ENCODE measurements at regions not wholly inside any gene's neighbourhood (a gene's known extent, or its start where the extent isn't known, plus 50 kb on each side); places are given as distances from the start of the nearest gene placed in this dataset.
"Not testable (repeated sequence)": the region's sequence is repeated elsewhere in the genome, so short reads cannot be mapped to it uniquely, and the experiment has no call there.

DNA sequence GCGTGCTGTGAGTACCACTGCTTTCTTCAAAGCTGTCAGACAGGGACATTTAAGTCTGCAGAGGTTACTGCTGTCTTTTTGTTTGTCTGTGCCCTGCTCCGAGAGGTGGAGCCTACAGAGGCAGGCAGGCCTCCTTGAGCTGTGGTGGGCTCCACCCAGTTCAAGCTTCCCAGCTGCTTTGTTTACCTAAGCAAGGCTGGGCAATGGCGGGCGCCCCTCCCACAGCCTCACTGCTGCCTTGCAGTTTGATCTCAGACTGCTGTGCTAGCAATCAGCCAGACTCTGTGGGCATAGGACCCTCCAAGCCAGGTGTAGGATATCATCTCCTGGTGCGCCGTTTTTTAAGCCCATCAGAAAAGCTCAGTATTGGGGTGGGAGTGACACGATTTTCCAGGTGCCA, 374.5 kb downstream of the TFAP2B start:
- TF ChIP-seq, protein P1, sequence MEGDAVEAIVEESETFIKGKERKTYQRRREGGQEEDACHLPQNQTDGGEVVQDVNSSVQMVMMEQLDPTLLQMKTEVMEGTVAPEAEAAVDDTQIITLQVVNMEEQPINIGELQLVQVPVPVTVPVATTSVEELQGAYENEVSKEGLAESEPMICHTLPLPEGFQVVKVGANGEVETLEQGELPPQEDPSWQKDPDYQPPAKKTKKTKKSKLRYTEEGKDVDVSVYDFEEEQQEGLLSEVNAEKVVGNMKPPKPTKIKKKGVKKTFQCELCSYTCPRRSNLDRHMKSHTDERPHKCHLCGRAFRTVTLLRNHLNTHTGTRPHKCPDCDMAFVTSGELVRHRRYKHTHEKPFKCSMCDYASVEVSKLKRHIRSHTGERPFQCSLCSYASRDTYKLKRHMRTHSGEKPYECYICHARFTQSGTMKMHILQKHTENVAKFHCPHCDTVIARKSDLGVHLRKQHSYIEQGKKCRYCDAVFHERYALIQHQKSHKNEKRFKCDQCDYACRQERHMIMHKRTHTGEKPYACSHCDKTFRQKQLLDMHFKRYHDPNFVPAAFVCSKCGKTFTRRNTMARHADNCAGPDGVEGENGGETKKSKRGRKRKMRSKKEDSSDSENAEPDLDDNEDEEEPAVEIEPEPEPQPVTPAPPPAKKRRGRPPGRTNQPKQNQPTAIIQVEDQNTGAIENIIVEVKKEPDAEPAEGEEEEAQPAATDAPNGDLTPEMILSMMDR (IDR thresholded peaks at IDR 0.05) = not testable (repeated sequence)
- TF ChIP-seq EP300 (IDR thresholded peaks at IDR 0.05) = not testable (repeated sequence)

Data from suprapubic skin (tissue), 3 donors.